Right atrium auricular region (tissue), 2 donors: ENCODE measurements at regions not wholly inside any gene's neighbourhood (a gene's known extent, or its start where the extent isn't known, plus 50 kb on each side); places are given as distances from the start of the nearest gene placed in this dataset.

ENCODE experiments used
- DNase-seq: peaks from one replicate; pipeline ENCODE4 v3.0.0-alpha.2; 2019; ENCODE audit warnings: low spot score
- H3K27ac ChIP-seq, 2 donors: fragments of 200-600 bp; sonication (generic); 1 replicate in 1 of 2; 2 replicates in 1 of 2; pipeline ENCODE4 v1.5.1; 2016 to 2019
- H3K27me3 ChIP-seq, 2 donors: fragments of 200-600 bp; sonication (generic); one replicate each; pipeline versions ENCODE4 v1.5.1 to v1.6.0; 2017 to 2019
- H3K36me3 ChIP-seq: fragments of 200-600 bp; sonication (generic); one replicate; pipeline ENCODE4 v1.5.1; 2016
- H3K4me1 ChIP-seq, 2 donors: fragments of 200-600 bp; sonication (generic); one replicate each; pipeline versions ENCODE4 v1.5.1 to v1.6.0; 2017 to 2019
- H3K4me3 ChIP-seq, 2 donors: fragments of 200-600 bp; sonication (generic); 1 replicate in 1 of 2; 2 replicates in 1 of 2; pipeline ENCODE4 v1.5.1; 2017 to 2019; ENCODE audit warnings: mild to moderate bottlenecking in 1 of 2, moderate library complexity in 1 of 2
- H3K9me3 ChIP-seq, 2 donors: fragments of 200-600 bp; sonication (generic); one replicate each; pipeline ENCODE4 v1.5.1; 2019
- CTCF ChIP-seq, 2 donors: fragments of 200-600 bp; sonication (generic); IDR thresholded peaks; one replicate each; pipeline ENCODE4 v1.5.1; 2019; ENCODE audit warnings: antibody characterized with exemption in 2 of 2

GRCh38 chr4:133493241-133493640, 344.1 kb downstream of the PCDH10 start:
- no peak for DNase-seq
- no peak overlapping the region for H3K4me3 ChIP-seq
- no peak overlapping the region for H3K27ac ChIP-seq
- TF ChIP-seq CTCF (IDR thresholded peaks at IDR 0.05): no peak
- no peaks in the 10 kb centered on the region for H3K4me1 ChIP-seq
- H3K27me3 ChIP-seq: no peaks in the 10 kb centered on the region
- H3K36me3 ChIP-seq: no peaks in the 10 kb centered on the region
- H3K9me3 ChIP-seq: no peaks in the 10 kb centered on the region

GRCh38 chr4:133484287-133484686, 335.2 kb downstream of the PCDH10 start:
- Histone ChIP-seq H3K27me3 (no peaks in the 10 kb centered on the region), H3K4me1 (no peaks in the 10 kb centered on the region), H3K9me3 (no peaks in the 10 kb centered on the region), H3K4me3 (no peak overlapping the region), H3K27ac (no peak overlapping the region), H3K36me3 (no peaks in the 10 kb centered on the region)
- TF ChIP-seq CTCF (IDR thresholded peaks at IDR 0.05): no peak
- DNase-seq: no peak

GRCh38 chr4:133483600-133484246, 334.6 kb downstream of the PCDH10 start:
- Histone ChIP-seq H3K9me3 (no peaks in the 10 kb centered on the region), H3K27ac (no peak overlapping the region), H3K4me1 (no peaks in the 10 kb centered on the region), H3K27me3 (no peaks in the 10 kb centered on the region), H3K36me3 (no peaks in the 10 kb centered on the region), H3K4me3 (no peak overlapping the region)
- TF ChIP-seq CTCF (IDR thresholded peaks at IDR 0.05): peak in 1 of 2 donors; percentile 29
- no peak for DNase-seq

- no peaks in the 10 kb centered on the region for H3K9me3 ChIP-seq
- H3K27me3 ChIP-seq: no peaks in the 10 kb centered on the region
- DNase-seq: no peak
- H3K4me3 ChIP-seq: no peak overlapping the region
- no peaks in the 10 kb centered on the region for H3K4me1 ChIP-seq
- no peak for TF ChIP-seq CTCF (IDR thresholded peaks at IDR 0.05)
- H3K27ac ChIP-seq: no peak overlapping the region
- H3K36me3 ChIP-seq: no peaks in the 10 kb centered on the region
Measured at GRCh38 chr4:133476063-133476462, 327.0 kb downstream of the PCDH10 start.

- Histone ChIP-seq H3K4me3 (no peak overlapping the region), H3K4me1 (no peaks in the 10 kb centered on the region), H3K36me3 (no peaks in the 10 kb centered on the region), H3K27me3 (no peaks in the 10 kb centered on the region), H3K9me3 (no peaks in the 10 kb centered on the region), H3K27ac (no peak overlapping the region)
- no peak for TF ChIP-seq CTCF (IDR thresholded peaks at IDR 0.05)
- DNase-seq: no peak
Measured at GRCh38 chr4:133474501-133474900, 325.4 kb downstream of the PCDH10 start.

GRCh38 chr4:133472244-133472643, 323.1 kb downstream of the PCDH10 start:
- no peaks in the 10 kb centered on the region for H3K4me1 ChIP-seq
- no peak for DNase-seq
- H3K27me3 ChIP-seq: no peaks in the 10 kb centered on the region
- no peak for TF ChIP-seq CTCF (IDR thresholded peaks at IDR 0.05)
- H3K36me3 ChIP-seq: no peaks in the 10 kb centered on the region
- H3K9me3 ChIP-seq: no peaks in the 10 kb centered on the region
- H3K4me3 ChIP-seq: no peak overlapping the region
- H3K27ac ChIP-seq: no peak overlapping the region
